NB4 (cell line): ENCODE measurements at regions not wholly inside any gene's neighbourhood (a gene's known extent, or its start where the extent isn't known, plus 50 kb on each side); places are given as distances from the start of the nearest gene placed in this dataset.
"Not testable (repeated sequence)": the region's sequence is repeated elsewhere in the genome, so short reads cannot be mapped to it uniquely, and the experiment has no call there.

Experiments used
- DNase-seq: peaks from one replicate; pipeline ENCODE4 v3.0.0; 2010; ENCODE audit warnings: low read depth
- H3K4me3 ChIP-seq: one replicate; pipeline ENCODE4 v1.5.1; 2011; ENCODE audit warnings: mild to moderate bottlenecking, low read depth, low read length, moderate library complexity
- MAX ChIP-seq: IDR thresholded peaks from 2 replicates; pipeline ENCODE4 v1.6.1; 2011; ENCODE audit warnings: low read depth, low read length
- MYC ChIP-seq: IDR thresholded peaks from 2 replicates; pipeline ENCODE4 v1.6.1; 2011; ENCODE audit warnings: low read depth, low read length
- POLR2A ChIP-seq: IDR thresholded peaks from 2 replicates; pipeline ENCODE4 v1.6.1; 2011; ENCODE audit warnings: mild to moderate bottlenecking; ENCODE audit not compliant: insufficient read length; ENCODE audit errors: extremely low read depth
- TF ChIP-seq, protein P1 (sequence below): IDR thresholded peaks from one replicate; pipeline ENCODE4 v1.5.1; 2012; ENCODE audit warnings: low read depth, low read length

- DNase-seq, result no peak
- H3K4me3 ChIP-seq, result no peak overlapping the region
- TF ChIP-seq MAX, result no peak
- TF ChIP-seq POLR2A, result no peak
- TF ChIP-seq, protein P1, sequence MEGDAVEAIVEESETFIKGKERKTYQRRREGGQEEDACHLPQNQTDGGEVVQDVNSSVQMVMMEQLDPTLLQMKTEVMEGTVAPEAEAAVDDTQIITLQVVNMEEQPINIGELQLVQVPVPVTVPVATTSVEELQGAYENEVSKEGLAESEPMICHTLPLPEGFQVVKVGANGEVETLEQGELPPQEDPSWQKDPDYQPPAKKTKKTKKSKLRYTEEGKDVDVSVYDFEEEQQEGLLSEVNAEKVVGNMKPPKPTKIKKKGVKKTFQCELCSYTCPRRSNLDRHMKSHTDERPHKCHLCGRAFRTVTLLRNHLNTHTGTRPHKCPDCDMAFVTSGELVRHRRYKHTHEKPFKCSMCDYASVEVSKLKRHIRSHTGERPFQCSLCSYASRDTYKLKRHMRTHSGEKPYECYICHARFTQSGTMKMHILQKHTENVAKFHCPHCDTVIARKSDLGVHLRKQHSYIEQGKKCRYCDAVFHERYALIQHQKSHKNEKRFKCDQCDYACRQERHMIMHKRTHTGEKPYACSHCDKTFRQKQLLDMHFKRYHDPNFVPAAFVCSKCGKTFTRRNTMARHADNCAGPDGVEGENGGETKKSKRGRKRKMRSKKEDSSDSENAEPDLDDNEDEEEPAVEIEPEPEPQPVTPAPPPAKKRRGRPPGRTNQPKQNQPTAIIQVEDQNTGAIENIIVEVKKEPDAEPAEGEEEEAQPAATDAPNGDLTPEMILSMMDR, result no peak
- no peak for TF ChIP-seq MYC
Observed at GRCh38 chr16:60608971-60609370, 1427.3 kb downstream of the CDH8 start.

- H3K4me3 ChIP-seq, DNase-seq: not testable (repeated sequence)
Observed at GRCh38 chr16:60605652-60606051, 1430.6 kb downstream of the CDH8 start.

- H3K4me3 ChIP-seq, result no peak overlapping the region
- TF ChIP-seq POLR2A, result no peak
- TF ChIP-seq MYC, result no peak
- TF ChIP-seq MAX, result no peak
- TF ChIP-seq, protein P1, result no peak
- DNase-seq, result no peak
Observed at GRCh38 chr16:60605176-60605575, 1431.1 kb downstream of the CDH8 start.

- TF ChIP-seq POLR2A (no peak), MYC (no peak)
Observed at GRCh38 chr16:60586493-60586892, 1449.7 kb downstream of the CDH8 start.

DNA sequence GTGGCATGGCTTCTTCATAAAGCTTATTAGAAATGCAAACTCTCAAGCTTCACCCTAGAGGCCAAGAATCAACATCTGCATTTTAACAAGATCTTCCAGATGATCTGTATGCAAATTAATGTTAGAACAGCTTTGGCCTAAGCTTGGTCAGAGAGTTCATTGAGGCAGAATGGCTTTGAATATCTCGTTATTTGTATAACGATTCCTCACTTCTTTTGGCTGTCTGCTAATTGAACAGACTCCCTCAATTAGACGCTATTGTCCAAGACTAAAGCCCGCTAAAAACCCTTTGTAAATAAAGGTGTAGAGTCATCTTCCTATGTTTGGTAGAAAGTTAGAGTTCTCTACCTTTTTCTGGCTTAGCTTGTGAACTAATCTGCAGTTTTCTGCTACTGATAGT lies 1453.7 kb downstream of the CDH8 start:
- DNase-seq, result no peak
- no peak overlapping the region for H3K4me3 ChIP-seq
- TF ChIP-seq, protein P1, result no peak
- TF ChIP-seq MAX (no peak), POLR2A (no peak), MYC (no peak)

More at GRCh38 chr16:60586493-60586892, 1449.7 kb downstream of the CDH8 start:
- H3K4me3 ChIP-seq, result no peak overlapping the region
- DNase-seq, result no peak

DNA sequence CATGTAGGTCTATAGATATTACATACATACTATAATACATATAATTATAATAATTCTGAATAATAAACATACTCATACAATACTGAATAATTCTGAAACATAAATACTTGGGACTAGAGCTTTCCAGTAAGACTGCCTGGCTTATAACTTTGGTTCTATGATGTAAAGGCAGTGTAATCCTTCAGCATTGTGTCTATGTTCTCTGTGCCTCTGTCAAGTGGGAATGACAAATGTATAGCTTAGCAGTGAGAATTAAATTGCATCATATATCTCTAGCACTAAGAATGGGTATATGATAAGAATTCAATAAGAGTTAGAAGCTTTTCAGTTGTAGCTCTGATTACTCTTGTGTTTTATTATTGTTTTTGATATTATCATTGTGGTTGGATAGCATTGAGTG lies 1469.3 kb downstream of the CDH8 start:
- no peak for DNase-seq
- no peak for TF ChIP-seq MYC
- no peak for TF ChIP-seq MAX
- TF ChIP-seq, protein P1, result no peak
- no peak for TF ChIP-seq POLR2A
- H3K4me3 ChIP-seq, result no peak overlapping the region

- DNase-seq, result no peak
- no peak overlapping the region for H3K4me3 ChIP-seq
- TF ChIP-seq MYC, result no peak
- TF ChIP-seq MAX, result no peak
- TF ChIP-seq, protein P1, result no peak
- no peak for TF ChIP-seq POLR2A
Observed at GRCh38 chr16:60564588-60564987, 1471.7 kb downstream of the CDH8 start.
